ENCODE measurements at regions not wholly inside any gene's neighbourhood (a gene's known extent, or its start where the extent isn't known, plus 50 kb on each side); places are given as distances from the start of the nearest gene placed in this dataset.

- Histone ChIP-seq H2AFZ (ENCODE audit: low read depth) (no peak overlapping the region), H3K27me3 (ENCODE audit: insufficient read depth) (no peaks in the 10 kb centered on the region), H3F3A (replicated peaks; ENCODE audit: insufficient read depth) (no peaks in the 10 kb centered on the region), H3K4me1 (ENCODE audit: control insufficient read depth in 1 of 2, insufficient read depth in 2 of 2, low read depth in 1 of 2, low read length in 1 of 2) (no peaks in the 10 kb centered on the region; a peak in 1 of 4 replicates), H3K9ac (no peak overlapping the region), H3K9me2 (no peaks in the 10 kb centered on the region), H3K36me3 (replicated peaks in 1 of 2; ENCODE audit: control insufficient read depth in 1 of 2, insufficient read depth in 2 of 2, low read length in 1 of 2) (no peaks in the 10 kb centered on the region), H3K79me2 (ENCODE audit: insufficient read depth) (no peaks in the 10 kb centered on the region), H4K20me1 (ENCODE audit: insufficient read depth) (no peaks in the 10 kb centered on the region), H3K27ac (ENCODE audit: low read depth in 2 of 2, low read length in 1 of 2) (no peak overlapping the region), H3K9me3 (no peaks in the 10 kb centered on the region), H3K4me3 (ENCODE audit: low read depth in 2 of 2, low read length in 1 of 2) (no peak overlapping the region), H3K4me2 (no peak overlapping the region)
- no peak for TF ChIP-seq CHD2 (IDR thresholded peaks at IDR 0.05; ENCODE audit: low read length, partially characterized antibody)
- TF ChIP-seq MAX (IDR thresholded peaks at IDR 0.05; ENCODE audit: low read depth): no peak
- no peak for TF ChIP-seq YY1 (IDR thresholded peaks at IDR 0.05; ENCODE audit: low read depth)
- no peak for TF ChIP-seq MEF2A (IDR thresholded peaks at IDR 0.05; ENCODE audit: borderline replicate concordance, low read depth)
- no peak for TF ChIP-seq POLR2AphosphoS5 (IDR thresholded peaks at IDR 0.05; ENCODE audit: low read depth, low read length)
- TF ChIP-seq, protein P1, sequence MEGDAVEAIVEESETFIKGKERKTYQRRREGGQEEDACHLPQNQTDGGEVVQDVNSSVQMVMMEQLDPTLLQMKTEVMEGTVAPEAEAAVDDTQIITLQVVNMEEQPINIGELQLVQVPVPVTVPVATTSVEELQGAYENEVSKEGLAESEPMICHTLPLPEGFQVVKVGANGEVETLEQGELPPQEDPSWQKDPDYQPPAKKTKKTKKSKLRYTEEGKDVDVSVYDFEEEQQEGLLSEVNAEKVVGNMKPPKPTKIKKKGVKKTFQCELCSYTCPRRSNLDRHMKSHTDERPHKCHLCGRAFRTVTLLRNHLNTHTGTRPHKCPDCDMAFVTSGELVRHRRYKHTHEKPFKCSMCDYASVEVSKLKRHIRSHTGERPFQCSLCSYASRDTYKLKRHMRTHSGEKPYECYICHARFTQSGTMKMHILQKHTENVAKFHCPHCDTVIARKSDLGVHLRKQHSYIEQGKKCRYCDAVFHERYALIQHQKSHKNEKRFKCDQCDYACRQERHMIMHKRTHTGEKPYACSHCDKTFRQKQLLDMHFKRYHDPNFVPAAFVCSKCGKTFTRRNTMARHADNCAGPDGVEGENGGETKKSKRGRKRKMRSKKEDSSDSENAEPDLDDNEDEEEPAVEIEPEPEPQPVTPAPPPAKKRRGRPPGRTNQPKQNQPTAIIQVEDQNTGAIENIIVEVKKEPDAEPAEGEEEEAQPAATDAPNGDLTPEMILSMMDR (IDR thresholded peaks at IDR 0.05): 0 out of 2 replicates have a peak, but pooled peaks have one; percentile 17
- TF ChIP-seq, protein P2, sequence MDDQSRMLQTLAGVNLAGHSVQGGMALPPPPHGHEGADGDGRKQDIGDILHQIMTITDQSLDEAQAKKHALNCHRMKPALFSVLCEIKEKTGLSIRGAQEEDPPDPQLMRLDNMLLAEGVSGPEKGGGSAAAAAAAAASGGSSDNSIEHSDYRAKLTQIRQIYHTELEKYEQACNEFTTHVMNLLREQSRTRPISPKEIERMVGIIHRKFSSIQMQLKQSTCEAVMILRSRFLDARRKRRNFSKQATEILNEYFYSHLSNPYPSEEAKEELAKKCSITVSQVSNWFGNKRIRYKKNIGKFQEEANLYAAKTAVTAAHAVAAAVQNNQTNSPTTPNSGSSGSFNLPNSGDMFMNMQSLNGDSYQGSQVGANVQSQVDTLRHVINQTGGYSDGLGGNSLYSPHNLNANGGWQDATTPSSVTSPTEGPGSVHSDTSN (IDR thresholded peaks at IDR 0.05): no peak
- TF ChIP-seq FOSL2 (IDR thresholded peaks at IDR 0.05; ENCODE audit: borderline replicate concordance, low read depth): no peak
- TF ChIP-seq RAD21 (IDR thresholded peaks at IDR 0.05; ENCODE audit: low read length): 0 out of 2 replicates have a peak, but pooled peaks have one; percentile 3
- TF ChIP-seq USF1 (IDR thresholded peaks at IDR 0.05; ENCODE audit: borderline replicate concordance, low read depth): no peak
- TF ChIP-seq NRF1 (IDR thresholded peaks at IDR 0.05; ENCODE audit: low read depth, low read length): no peak
- no peak for DNase-seq
- POLR2A ChIA-PET: no interaction called here
- 64% methylated on average over 1 of the region's 1 CpG for WGBS (ENCODE audit: low lambda C conversion rate)
- CTCF ChIA-PET: interaction anchor here (1.2 kb wide), 1 partner anchor 16 kb away, joined by 3 read pairs; no protein-coding TSS in a partner anchor
Measured at GRCh38 chr18:51559902-51560287, 362.4 kb upstream of the MEX3C start.

- Histone ChIP-seq H3K4me2 (no peak overlapping the region), H2AFZ (ENCODE audit: low read depth) (no peak overlapping the region), H3K27me3 (ENCODE audit: insufficient read depth) (no peaks in the 10 kb centered on the region), H3K79me2 (ENCODE audit: insufficient read depth) (no peaks in the 10 kb centered on the region), H3K27ac (ENCODE audit: low read depth in 2 of 2, low read length in 1 of 2) (no peak overlapping the region), H3K4me1 (ENCODE audit: control insufficient read depth in 1 of 2, insufficient read depth in 2 of 2, low read depth in 1 of 2, low read length in 1 of 2) (no peaks in the 10 kb centered on the region; a peak in 1 of 4 replicates), H3F3A (replicated peaks; ENCODE audit: insufficient read depth) (no peaks in the 10 kb centered on the region), H3K9me3 (no peaks in the 10 kb centered on the region), H3K9me2 (no peaks in the 10 kb centered on the region), H3K9ac (no peak overlapping the region), H3K4me3 (ENCODE audit: low read depth in 2 of 2, low read length in 1 of 2) (no peak overlapping the region), H3K36me3 (replicated peaks in 1 of 2; ENCODE audit: control insufficient read depth in 1 of 2, insufficient read depth in 2 of 2, low read length in 1 of 2) (no peaks in the 10 kb centered on the region), H4K20me1 (ENCODE audit: insufficient read depth) (no peaks in the 10 kb centered on the region)
- 62% methylated on average over 4 of the region's 4 CpGs for WGBS (ENCODE audit: low lambda C conversion rate)
- ChIA-PET POLR2A (no interaction called here), CTCF (no interaction called here)
- DNase-seq: no peak
- no peak for TF ChIP-seq SIN3A (IDR thresholded peaks at IDR 0.05; ENCODE audit: borderline replicate concordance, low read depth, low read length)
Measured at GRCh38 chr18:51561821-51562220, 364.3 kb upstream of the MEX3C start.

Measured in SK-N-SH (cell line).